GM19043 (cell line): ENCODE measurements at regions not wholly inside any gene's neighbourhood (a gene's known extent, or its start where the extent isn't known, plus 50 kb on each side); places are given as distances from the start of the nearest gene placed in this dataset.
A peak's percentile ranks its signal among the peaks of the same experiment; 100 is the strongest.

Experiments used
- ATAC-seq: cut with Tn5 transposase; IDR thresholded peaks from one replicate; pipeline ENCODE4 v1.9.1; 2021; ENCODE audit warnings: low read depth; ENCODE audit not compliant: unreplicated experiment

- ATAC-seq: peak; percentile 57
Measured at GRCh38 chr7:96495751-96496216, 173.9 kb upstream of the SLC25A13 start.

DNA sequence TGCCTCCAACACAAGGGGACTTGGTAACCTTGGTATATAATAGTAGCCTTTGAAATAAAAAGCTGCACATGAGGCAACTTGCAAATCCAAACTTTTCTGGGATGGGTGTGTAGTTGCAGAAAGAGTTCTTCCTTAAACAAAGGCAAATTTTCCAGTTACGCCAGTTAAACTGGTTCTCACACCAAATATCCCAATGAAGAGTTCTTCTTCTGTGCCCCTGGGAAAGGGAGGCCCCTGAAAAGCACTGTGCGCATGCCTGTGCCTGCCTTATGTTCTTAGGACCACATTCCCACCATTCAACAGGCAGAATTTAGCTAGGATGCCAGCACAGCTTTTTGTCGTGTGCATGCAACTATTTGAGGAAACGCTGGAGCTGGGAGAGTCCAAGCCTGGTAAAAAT, 164.8 kb upstream of the SLC25A13 start:
- no peak for ATAC-seq

DNA sequence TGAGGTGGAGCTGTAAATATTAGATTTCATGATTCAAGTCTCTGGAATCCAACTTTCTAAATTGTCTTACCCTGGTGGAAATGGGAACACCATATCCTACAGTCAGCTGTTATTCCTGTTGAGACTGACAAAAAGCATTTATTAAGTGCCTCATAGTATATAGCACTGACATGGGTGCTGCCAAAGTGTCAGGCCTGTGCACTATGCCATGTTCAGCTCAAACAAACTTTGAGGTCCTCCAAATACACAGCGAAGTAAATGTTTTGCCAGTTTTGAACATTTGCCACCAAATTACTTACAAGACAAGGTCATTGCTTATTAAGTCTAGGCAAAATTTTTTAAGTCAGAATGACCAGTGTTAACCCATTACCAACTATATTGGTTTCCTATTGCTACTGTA, 162.9 kb upstream of the SLC25A13 start:
- ATAC-seq: no peak

DNA sequence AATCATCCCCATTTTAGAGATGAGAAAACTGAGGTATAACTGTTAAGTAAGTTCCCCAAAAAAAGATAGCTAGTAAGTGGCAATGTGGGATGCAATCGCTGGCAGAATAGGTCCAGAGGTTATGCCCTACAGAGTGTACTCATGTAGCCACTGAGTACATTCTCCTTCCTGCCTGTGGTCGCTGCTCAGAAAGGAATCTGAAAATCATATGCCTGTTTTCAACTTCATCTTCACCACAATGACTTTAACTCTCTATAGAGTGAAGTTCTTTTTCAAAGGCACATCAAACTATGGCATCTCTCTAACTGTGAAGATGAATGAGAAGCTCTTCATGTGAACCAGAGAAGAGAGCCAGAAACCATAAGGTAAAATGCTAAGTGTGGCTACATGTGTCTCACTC, 162.2 kb upstream of the SLC25A13 start:
- no peak for ATAC-seq

DNA sequence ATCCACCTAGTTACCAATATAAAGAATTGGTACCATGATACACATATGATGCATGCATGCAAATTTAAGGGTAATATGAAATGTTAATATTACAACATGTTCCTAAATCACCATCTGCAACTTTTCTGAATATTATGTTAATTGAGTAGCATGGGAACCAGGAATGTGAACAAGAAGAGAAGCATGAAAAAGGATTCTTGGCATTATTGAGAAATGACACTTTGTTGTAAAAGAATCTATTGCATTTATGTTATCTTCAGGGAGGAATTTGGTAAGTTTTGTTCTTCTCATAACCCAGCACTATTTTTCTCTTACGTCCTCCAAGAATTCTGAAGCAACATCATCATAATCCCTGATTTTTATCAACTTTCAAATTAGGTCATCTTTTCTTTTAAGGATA, 159.9 kb upstream of the SLC25A13 start:
- no peak for ATAC-seq

DNA sequence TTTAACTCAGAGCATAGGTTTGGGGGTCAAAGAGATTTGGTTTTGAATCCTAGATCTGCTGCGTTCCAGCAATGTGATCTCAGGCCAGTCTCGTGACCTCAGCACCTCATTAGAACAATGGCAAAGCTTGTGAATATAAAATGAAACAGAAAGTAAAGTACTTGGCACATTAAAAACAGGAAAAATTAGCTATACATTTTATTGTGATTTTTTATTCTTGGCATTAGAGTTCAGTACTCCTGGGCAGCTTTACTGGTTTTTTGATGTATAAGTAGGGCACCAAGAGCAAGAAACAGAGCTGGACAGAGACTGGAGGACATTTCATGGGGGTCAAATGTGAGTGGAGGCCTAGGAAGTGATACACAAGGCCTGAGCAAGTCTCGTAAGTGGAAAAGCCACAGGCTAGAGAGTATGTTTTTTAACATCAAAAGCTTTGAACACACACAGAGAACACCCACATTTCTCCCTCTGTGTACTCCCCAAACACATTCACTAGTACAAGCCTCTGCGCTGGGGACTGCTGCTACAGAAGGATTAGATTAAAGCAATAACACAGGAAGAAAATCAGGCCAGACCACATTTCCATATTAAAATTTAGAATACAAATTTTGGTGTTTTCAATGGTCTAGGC, 157.2 kb upstream of the SLC25A13 start:
- ATAC-seq: no peak

DNA sequence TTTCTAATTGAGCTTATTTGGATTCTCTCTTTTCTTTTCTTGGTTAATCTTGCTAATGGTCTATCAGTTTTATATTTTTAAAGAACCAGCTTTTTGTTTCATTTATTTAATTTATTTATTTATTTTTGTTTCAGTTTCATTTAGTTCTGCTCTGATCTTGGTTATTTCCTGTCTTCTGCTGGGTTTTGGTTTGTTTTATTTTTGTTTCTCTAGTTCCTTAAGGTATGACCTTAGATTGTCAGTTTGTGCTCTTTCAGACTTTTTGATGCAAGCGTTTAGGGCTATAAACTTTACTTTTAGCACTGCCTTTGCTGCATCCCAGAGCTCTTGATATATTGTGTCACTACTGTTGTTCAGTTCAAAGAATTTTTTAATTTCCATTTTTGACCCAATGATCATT, 149.7 kb upstream of the SLC25A13 start:
- no peak for ATAC-seq

- ATAC-seq: no peak
Measured at GRCh38 chr7:96452146-96452545, 130.2 kb upstream of the SLC25A13 start.

DNA sequence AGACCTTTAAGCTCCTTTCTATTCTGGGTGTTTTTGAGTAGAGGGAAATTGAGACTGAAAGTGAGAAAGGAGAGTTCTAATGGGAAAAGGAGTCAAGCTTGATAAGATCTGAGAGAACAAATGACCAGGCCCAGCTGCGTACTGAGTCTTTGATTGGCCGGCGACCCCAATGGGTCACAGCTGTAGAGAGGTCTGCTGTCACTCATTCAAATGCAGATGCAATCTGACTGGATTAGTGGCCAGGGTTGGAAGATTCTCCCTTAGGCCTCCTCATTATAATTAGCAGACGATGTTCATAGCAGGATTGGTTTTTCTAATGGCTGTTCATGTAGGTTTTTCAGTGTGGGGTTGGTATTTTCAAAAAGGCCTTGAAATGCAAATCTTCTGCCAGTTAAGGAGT, 127.2 kb upstream of the SLC25A13 start:
- no peak for ATAC-seq

GRCh38 chr7:96447109-96447645, 125.3 kb upstream of the SLC25A13 start:
- no peak for ATAC-seq

DNA sequence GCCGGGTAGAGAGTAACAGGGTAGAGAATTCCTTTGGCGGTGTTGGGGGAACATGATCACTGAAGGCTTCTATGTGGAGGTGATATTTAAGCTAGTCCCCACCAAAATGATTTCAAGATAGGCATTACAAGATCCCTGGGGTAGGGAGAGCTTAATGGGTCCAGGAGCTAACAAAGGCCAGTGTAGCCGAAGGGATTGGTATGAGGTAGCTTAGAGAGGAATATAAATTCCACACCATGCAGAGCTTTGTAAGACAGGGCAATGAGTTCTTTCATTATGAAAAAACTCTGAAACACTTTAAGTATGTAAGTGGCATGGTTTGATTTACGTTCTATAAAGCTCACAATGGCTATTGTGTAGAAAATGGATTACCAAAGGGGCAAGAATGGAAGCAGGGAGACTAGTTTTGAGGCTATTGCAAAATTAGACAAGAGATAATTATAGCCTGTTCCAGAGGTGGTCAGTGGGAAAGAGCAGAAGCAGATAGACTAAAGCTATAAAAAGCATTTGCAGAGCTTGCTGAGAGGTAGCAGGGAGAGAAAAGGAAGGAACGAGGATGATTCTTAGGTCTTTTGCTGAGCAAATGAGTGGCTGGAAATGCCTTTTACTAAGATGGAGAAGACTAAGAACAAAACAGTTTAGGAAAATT, 119.7 kb upstream of the SLC25A13 start:
- ATAC-seq: no peak

GRCh38 chr7:96440328-96440727, 118.4 kb upstream of the SLC25A13 start:
- no peak for ATAC-seq

GRCh38 chr7:96436880-96437279, 115.0 kb upstream of the SLC25A13 start:
- ATAC-seq: no peak

DNA sequence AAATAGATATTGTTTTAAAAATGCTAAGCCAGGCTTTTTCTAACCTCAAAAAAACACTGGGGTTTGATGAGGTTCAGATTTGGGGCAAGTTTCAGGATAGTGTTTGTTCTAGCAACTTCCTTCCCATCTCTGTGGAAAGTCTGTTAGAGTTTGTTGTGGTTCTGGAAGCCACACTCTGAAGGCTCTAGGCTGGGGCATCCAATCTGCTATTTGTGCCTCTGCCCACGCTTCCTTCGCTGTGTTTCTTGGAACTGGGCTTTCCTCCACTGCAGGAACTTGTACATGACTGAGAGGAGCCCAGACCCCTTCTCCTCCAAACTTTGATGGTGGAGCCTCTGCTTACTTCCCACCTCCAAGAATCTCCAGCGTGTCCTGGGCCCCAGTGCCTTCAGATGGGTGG, 108.5 kb upstream of the SLC25A13 start:
- no peak for ATAC-seq

GRCh38 chr7:96427143-96427542, 105.2 kb upstream of the SLC25A13 start:
- ATAC-seq: no peak

GRCh38 chr7:96426685-96427084, 104.8 kb upstream of the SLC25A13 start:
- no peak for ATAC-seq

- no peak for ATAC-seq
Measured at GRCh38 chr7:96426027-96426426, 104.1 kb upstream of the SLC25A13 start.

DNA sequence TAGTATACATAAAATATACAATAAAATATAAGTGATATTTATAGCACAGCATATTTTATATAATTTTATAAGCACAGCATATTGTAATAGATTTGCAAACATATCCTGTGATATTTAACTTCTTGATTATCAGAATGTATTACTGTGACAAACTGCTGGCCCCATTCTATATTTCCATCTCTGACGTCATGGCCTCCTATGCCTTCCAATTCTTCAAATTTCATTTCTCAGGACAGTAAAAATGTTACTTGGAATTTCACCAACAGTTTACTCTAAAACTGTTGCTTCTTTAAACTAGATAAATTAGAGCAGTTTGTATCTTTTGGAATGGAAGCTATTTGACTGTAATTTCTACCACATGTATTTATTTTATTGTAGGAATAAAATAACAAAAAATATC, 102.5 kb upstream of the SLC25A13 start:
- ATAC-seq: no peak

GRCh38 chr7:96422388-96422787, 100.5 kb upstream of the SLC25A13 start:
- no peak for ATAC-seq

- no peak for ATAC-seq
Measured at GRCh38 chr7:96418581-96418980, 96.7 kb upstream of the SLC25A13 start.

DNA sequence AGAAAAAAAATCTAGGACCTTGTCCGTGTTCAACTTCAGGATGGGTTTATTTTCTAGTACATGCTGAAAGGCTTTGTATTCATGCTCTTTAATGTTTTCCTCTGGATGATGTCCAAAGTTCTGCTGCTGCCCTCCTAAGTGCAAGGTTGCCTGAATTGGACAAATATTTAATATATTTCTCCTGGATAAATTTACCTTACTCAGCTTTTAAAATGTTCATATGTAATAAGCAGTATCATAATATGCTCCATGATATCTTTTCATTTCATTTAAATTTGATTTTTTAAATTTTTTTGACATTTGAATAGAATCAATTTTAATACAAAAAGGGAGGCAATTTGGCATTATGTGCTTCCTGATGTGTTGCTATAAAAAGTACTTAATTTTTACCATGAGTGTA, 95.9 kb upstream of the SLC25A13 start:
- ATAC-seq: no peak

DNA sequence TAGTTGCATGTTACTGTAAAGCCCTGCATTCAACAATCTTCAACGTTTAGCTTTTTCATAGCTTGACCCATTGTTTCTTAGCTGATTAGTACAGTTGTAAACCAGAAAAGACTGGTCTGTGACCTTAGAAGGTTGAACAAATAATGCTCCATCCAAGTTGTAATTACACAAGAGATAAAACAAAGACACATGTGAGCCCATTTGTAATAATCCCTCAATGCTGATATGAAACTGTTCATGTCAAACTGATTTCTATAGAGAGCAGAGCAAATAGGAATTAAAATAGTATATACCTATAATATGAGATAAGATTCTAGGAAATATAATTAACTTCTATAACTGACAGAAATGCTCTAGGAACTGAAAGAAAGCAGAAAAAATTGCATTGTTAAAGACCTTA, 94.7 kb upstream of the SLC25A13 start:
- ATAC-seq: no peak
